ENCODE measurements at regions not wholly inside any gene's neighbourhood (a gene's known extent, or its start where the extent isn't known, plus 50 kb on each side); places are given as distances from the start of the nearest gene placed in this dataset.

DNA sequence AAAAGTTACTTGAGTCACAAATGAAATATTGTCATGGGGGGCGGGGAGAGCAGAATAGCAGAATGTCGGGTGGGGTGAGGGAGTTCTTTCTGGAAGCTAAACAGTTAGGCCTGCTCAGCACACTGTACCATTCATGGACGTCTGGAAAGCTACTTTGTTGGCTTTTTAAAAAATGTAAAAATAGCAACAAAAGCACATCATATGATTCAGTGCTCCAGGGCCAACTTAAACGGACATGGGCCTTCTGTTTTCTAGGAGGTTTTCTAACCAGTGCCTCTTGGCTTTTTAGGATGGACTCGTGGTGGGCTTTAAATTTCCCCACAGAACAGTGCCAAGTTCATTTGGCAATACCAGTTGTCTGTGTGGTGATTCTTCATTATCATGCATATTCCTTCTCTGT lies 57.4 kb upstream of the CLCN4 start:
- no peaks in the 10 kb centered on the region for H3K27me3 ChIP-seq (ENCODE audit: control insufficient read depth, insufficient read depth, low read length)
- TF ChIP-seq, protein P1, sequence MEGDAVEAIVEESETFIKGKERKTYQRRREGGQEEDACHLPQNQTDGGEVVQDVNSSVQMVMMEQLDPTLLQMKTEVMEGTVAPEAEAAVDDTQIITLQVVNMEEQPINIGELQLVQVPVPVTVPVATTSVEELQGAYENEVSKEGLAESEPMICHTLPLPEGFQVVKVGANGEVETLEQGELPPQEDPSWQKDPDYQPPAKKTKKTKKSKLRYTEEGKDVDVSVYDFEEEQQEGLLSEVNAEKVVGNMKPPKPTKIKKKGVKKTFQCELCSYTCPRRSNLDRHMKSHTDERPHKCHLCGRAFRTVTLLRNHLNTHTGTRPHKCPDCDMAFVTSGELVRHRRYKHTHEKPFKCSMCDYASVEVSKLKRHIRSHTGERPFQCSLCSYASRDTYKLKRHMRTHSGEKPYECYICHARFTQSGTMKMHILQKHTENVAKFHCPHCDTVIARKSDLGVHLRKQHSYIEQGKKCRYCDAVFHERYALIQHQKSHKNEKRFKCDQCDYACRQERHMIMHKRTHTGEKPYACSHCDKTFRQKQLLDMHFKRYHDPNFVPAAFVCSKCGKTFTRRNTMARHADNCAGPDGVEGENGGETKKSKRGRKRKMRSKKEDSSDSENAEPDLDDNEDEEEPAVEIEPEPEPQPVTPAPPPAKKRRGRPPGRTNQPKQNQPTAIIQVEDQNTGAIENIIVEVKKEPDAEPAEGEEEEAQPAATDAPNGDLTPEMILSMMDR (IDR thresholded peaks at IDR 0.05; ENCODE audit: insufficient read depth, low read depth, low read length): no peak
- peaks cover 7% of the 10 kb centered on the region for H3K36me3 ChIP-seq (ENCODE audit: control insufficient read depth, insufficient read depth, low read length)
- POLR2A ChIA-PET: no interaction called here
- CTCF ChIA-PET: interaction anchor here (0.9 to 1.3 kb wide), 4 partner anchors 10 to 24 kb away, joined by 3 to 4 read pairs (median 4); no protein-coding TSS in a partner anchor
- no peak overlapping the region for H3K4me3 ChIP-seq (ENCODE audit: low read depth, low read length)
- DNase-seq (ENCODE audit: low read depth): no peak

DNA sequence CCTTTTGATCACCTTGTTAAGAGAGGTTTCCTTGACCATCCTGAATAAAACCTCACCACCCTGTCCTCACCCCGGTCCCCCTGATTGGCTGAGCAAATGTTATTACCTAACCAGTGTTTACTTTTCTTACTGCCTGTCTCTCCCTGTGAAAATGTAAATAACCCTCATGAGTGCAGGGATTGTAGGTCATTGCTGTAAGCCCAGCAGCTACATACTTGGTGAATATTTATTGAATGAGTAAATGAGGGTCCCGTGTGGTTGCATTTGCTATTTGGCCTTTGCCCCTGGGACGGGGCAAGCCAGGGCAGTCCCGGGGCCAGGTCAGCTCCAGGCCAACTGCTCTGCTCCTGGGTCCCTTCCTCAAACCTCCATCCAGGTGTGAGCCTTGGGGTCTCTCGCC lies 55.5 kb upstream of the CLCN4 start:
- Histone ChIP-seq H3K27me3 (ENCODE audit: control insufficient read depth, insufficient read depth, low read length) (no peaks in the 10 kb centered on the region), H3K4me3 (ENCODE audit: low read depth, low read length) (no peak overlapping the region), H3K36me3 (ENCODE audit: control insufficient read depth, insufficient read depth, low read length) (peaks cover 4% of the 10 kb centered on the region)
- TF ChIP-seq, protein P1 (IDR thresholded peaks at IDR 0.05; ENCODE audit: insufficient read depth, low read depth, low read length): no peak
- DNase-seq (ENCODE audit: low read depth): no peak
- ChIA-PET POLR2A (no interaction called here), CTCF (interaction anchor here (0.7 to 0.9 kb wide), 2 partner anchors 17 to 18 kb away, joined by 3 to 4 read pairs; no protein-coding TSS in a partner anchor)

DNA sequence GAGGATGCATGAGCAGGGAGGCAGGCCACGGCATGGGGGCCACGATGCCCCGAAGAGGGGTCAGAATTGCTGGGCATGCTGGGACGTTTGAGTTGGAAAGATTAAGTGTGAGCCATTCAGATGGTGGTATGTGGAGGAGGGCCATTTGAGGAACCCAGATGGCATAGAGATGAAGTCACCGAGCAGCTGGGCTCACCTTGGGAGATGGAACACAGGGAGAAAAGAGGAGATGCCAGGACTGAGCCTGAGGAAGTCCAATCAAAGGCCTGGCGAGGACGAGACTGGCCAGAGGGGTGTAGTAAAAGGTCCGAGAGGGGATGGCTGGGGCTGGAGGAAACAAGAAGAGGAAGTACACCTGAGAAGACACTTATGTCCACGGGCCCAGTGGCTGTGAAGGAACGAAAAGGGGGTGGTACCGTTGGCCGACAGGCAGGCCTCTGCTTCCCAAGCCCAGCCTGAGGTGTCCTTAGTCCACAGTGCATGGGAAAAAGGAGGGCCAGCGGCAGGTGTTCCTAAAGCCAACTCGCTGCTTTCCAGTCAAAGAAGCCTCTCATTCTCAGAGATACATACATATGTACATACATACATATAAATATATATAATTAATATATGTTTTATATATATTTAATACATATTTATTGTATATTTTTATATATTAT lies 54.6 kb upstream of the CLCN4 start:
- CTCF ChIA-PET: no interaction called here
- no peak overlapping the region for H3K4me3 ChIP-seq (ENCODE audit: low read depth, low read length)
- POLR2A ChIA-PET: no interaction called here

DNA sequence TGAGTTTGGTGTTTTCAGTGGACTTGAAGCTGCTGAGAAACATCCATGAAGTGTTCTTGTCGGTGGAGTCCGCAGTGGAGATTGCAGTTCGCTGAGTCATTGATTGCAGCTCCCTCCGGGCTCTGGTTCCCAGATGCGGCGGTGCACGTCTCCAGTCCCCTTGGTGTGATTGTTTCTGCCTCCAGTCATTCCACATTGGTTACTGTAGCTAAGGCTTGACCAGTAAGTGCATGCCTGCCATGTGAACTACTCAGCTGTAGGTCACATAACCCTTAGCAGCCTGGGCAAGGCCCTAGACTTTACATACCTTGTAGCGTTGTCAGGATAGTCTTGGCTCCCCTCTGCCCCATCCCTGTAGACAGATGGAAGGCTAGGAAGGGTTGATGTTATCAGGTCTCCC lies 53.8 kb upstream of the CLCN4 start:
- no peak overlapping the region for H3K4me3 ChIP-seq (ENCODE audit: low read depth, low read length)
- H3K27me3 ChIP-seq (ENCODE audit: control insufficient read depth, insufficient read depth, low read length): no peaks in the 10 kb centered on the region
- CTCF ChIA-PET: no interaction called here
- peak; percentile 85 for DNase-seq (ENCODE audit: low read depth)
- POLR2A ChIA-PET: interaction anchor here (0.6 kb wide), 1 partner anchor 121 kb away, joined by 3 read pairs; no protein-coding TSS in a partner anchor
- TF ChIP-seq, protein P1 (IDR thresholded peaks at IDR 0.05; ENCODE audit: insufficient read depth, low read depth, low read length): no peak
- peaks cover 4% of the 10 kb centered on the region for H3K36me3 ChIP-seq (ENCODE audit: control insufficient read depth, insufficient read depth, low read length)

More for the DNA sequence above, 54.6 kb upstream of the CLCN4 start:
- TF ChIP-seq, protein P1 (IDR thresholded peaks at IDR 0.05; ENCODE audit: insufficient read depth, low read depth, low read length): no peak
- no peak for DNase-seq (ENCODE audit: low read depth)
- Histone ChIP-seq H3K36me3 (ENCODE audit: control insufficient read depth, insufficient read depth, low read length) (peaks cover 4% of the 10 kb centered on the region), H3K27me3 (ENCODE audit: control insufficient read depth, insufficient read depth, low read length) (no peaks in the 10 kb centered on the region)

DNA sequence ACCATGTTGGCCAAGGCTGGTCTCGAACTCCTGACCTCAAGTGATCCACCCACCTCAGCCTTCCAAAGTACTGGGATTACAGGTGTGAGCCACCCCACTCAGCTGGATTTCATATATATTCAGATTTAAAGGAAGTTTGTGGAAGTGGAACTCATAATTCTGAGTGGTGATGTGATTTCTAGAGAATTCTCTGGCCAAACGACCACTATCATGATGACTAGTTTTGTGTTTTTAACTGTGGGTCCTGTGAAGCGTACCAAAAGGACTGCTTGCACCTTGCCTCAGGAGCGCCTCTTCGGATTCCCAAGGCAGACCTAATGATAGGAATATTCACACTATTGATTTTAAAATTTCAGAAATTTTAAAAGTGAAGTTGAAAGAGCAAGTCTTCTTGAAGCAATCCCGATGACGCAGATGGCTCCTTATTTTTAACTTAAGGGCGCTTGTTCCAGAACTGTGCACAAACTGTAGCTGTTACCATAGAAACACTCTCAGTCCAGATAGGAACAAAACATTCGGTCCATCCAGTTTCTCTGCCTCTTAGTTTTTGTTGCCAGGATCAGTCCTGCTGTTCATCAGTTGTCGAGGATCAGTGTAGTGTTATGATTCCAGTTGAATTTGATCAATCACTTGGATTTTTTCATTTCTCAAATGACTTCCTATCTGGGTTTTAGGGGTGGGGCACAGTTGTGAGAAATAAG lies 51.7 kb upstream of the CLCN4 start:
- peaks cover 5% of the 10 kb centered on the region for H3K36me3 ChIP-seq (ENCODE audit: control insufficient read depth, insufficient read depth, low read length)
- TF ChIP-seq, protein P1 (IDR thresholded peaks at IDR 0.05; ENCODE audit: insufficient read depth, low read depth, low read length): no peak
- H3K4me3 ChIP-seq (ENCODE audit: low read depth, low read length): no peak overlapping the region
- POLR2A ChIA-PET: no interaction called here
- DNase-seq (ENCODE audit: low read depth): no peak
- CTCF ChIA-PET: no interaction called here
- no peaks in the 10 kb centered on the region for H3K27me3 ChIP-seq (ENCODE audit: control insufficient read depth, insufficient read depth, low read length)

Measured in BJ (cell line).